HepG2 (cell line): ENCODE measurements at regions not wholly inside any gene's neighbourhood (a gene's known extent, or its start where the extent isn't known, plus 50 kb on each side); places are given as distances from the start of the nearest gene placed in this dataset.

Source experiments
- ATAC-seq: fragments of 200-7000 bp; cut with Tn5 transposase; 3 replicates; pipeline ENCODE4 v1.9.1; 2020; ENCODE audit warnings: mild to moderate bottlenecking, moderate library complexity
- BruUV-seq: library from RNA; stranded (reverse); fragments of 400-500 nt; replicated peaks from 2 replicates; lab custom pipeline; 2021; lab: Mats Ljungman, UMichigan
- CTCF ChIA-PET: fragments of 300-600 bp; formaldehyde crosslinking; extraction: SDS; loops from one replicate; lab custom pipeline; 2021; ENCODE audit warnings: low total read pairs, inconsistent platforms, low intra/inter-chr PET ratio; lab: Yijun Ruan, JAX
- POLR2A ChIA-PET: fragments of 350-600 bp; sonication (Branson Sonifier 250); formaldehyde crosslinking; loops from one replicate; lab custom pipeline; 2020; ENCODE audit warnings: antibody characterized with exemption, inconsistent platforms; lab: Yijun Ruan, JAX
- DNase-seq: peaks from one replicate; pipeline ENCODE4 v3.0.0-alpha.2; 2015; ENCODE audit warnings: low spot score
- FAIRE-seq: peaks from 3 replicates; lab custom pipeline; 2011; peaks lifted over from hg19 to GRCh38; lab: Jason Lieb, UNC
- H2AFZ ChIP-seq: one replicate; pipeline ENCODE4 v1.6.1; 2011; ENCODE audit warnings: low read length, inconsistent platforms
- H3K27ac ChIP-seq: fragments of 300-600 bp; 3 replicates; pipeline ENCODE4 v1.8.0; 2011; ENCODE audit warnings: mixed run types, mild to moderate bottlenecking, mixed read lengths, low read length, inconsistent platforms; ENCODE audit not compliant: insufficient read depth; ENCODE audit errors: extremely low read length
- H3K27me3 ChIP-seq, 2 experiments: fragments of 200-600 bp in 1 of 2; 2 replicates in 1 of 2; 3 replicates in 1 of 2; pipeline versions ENCODE4 v1.6.0 to v1.8.0; 2011; ENCODE audit warnings: low read length in 2 of 2, mild to moderate bottlenecking in 2 of 2, moderate library complexity in 2 of 2, inconsistent platforms in 1 of 2; ENCODE audit not compliant: insufficient read depth in 2 of 2, control insufficient read depth in 1 of 2
- H3K36me3 ChIP-seq, 2 experiments: fragments of 200-600 bp in 1 of 2; replicated peaks in 1 of 2; 2 replicates in 1 of 2; 3 replicates in 1 of 2; pipeline versions ENCODE4 v1.5.1 to v1.8.0; 2011; ENCODE audit warnings: low read length in 2 of 2, inconsistent platforms in 1 of 2; ENCODE audit not compliant: insufficient read depth in 2 of 2, control insufficient read depth in 1 of 2
- H3K4me1 ChIP-seq: 2 replicates; pipeline ENCODE4 v1.5.1; 2012; ENCODE audit warnings: low read length, inconsistent platforms; ENCODE audit not compliant: insufficient read depth
- H3K4me2 ChIP-seq: 2 replicates; pipeline ENCODE4 v1.6.0; 2011; ENCODE audit warnings: low read depth, low read length, inconsistent platforms
- H3K4me3 ChIP-seq, 3 experiments: fragments of 200-600 bp in 1 of 3; sonication (generic), shearing (Covaris generic) in 1 of 3; replicated peaks in 1 of 3; 2 replicates each; pipeline ENCODE4 v1.5.1; 2011 to 2016; ENCODE audit warnings: low read length in 3 of 3, inconsistent platforms in 2 of 3, low read depth in 2 of 3, mild to moderate bottlenecking in 2 of 3, control low read depth in 1 of 3, mixed read lengths in 1 of 3; ENCODE audit not compliant: insufficient read depth in 1 of 3
- H3K79me2 ChIP-seq: one replicate; pipeline ENCODE4 v1.6.1; 2011; ENCODE audit warnings: low read length, inconsistent platforms; ENCODE audit not compliant: insufficient read depth
- H3K9ac ChIP-seq: 2 replicates; pipeline ENCODE4 v1.6.0; 2011; ENCODE audit warnings: mild to moderate bottlenecking, low read depth, low read length, inconsistent platforms; ENCODE audit not compliant: insufficient read depth
- H3K9me3 ChIP-seq: 2 replicates; pipeline ENCODE4 v1.5.1; 2012; ENCODE audit warnings: mild to moderate bottlenecking, low read length
- H4K20me1 ChIP-seq: 2 replicates; pipeline ENCODE4 v1.6.0; 2011; ENCODE audit warnings: inconsistent platforms, mild to moderate bottlenecking, low read length, moderate library complexity; ENCODE audit not compliant: insufficient read depth
- DR1 ChIP-seq: sonication (generic); formaldehyde crosslinking; IDR thresholded peaks from 2 replicates; pipeline ENCODE4 v1.8.0; 2021; ENCODE audit warnings: mild to moderate bottlenecking, missing genetic modification reagents, inconsistent platforms
- KAT7 ChIP-seq: IDR thresholded peaks from 2 replicates; pipeline ENCODE4 v1.6.1; 2018; ENCODE audit warnings: borderline replicate concordance, missing compliant biosample characterization
- MNT ChIP-seq: fragments of 450-650 bp; IDR thresholded peaks from 2 replicates; pipeline ENCODE4 v1.6.1; 2016
- RFX5 ChIP-seq: IDR thresholded peaks from 2 replicates; pipeline ENCODE4 v1.6.1; 2011; ENCODE audit warnings: low read depth, low read length, improper control_type of control experiment
- SIX4 ChIP-seq: sonication (generic); formaldehyde crosslinking; IDR thresholded peaks from 2 replicates; pipeline ENCODE4 v1.4.0; 2020; ENCODE audit warnings: missing genetic modification reagents
- SMYD3 ChIP-seq: sonication (generic); formaldehyde crosslinking; IDR thresholded peaks from 2 replicates; pipeline ENCODE4 v1.8.1; 2023; ENCODE audit warnings: mild to moderate bottlenecking, missing genetic modification reagents
- SUZ12 ChIP-seq: fragments of 150-350 bp; IDR thresholded peaks from 2 replicates; pipeline ENCODE4 v1.6.1; 2014; ENCODE audit warnings: low read depth, low read length
- TOE1 ChIP-seq: sonication (generic); formaldehyde crosslinking; IDR thresholded peaks from 2 replicates; pipeline ENCODE4 v1.4.0; 2020; ENCODE audit warnings: mild to moderate bottlenecking, missing genetic modification reagents
- ZNF124 ChIP-seq: sonication (generic); formaldehyde crosslinking; IDR thresholded peaks from 2 replicates; pipeline ENCODE4 v1.4.0; 2020; ENCODE audit warnings: missing genetic modification reagents
- ZNF30 ChIP-seq: sonication (generic); formaldehyde crosslinking; IDR thresholded peaks from 2 replicates; pipeline ENCODE4 v1.5.0; 2020; ENCODE audit warnings: mild to moderate bottlenecking, missing genetic modification reagents
- ZNF552 ChIP-seq: sonication (generic); formaldehyde crosslinking; IDR thresholded peaks from 2 replicates; pipeline ENCODE4 v1.9.0; 2022; ENCODE audit warnings: missing genetic modification reagents, mild to moderate bottlenecking, borderline replicate concordance
- ZNF558 ChIP-seq: sonication (generic); formaldehyde crosslinking; IDR thresholded peaks from 2 replicates; pipeline ENCODE4 v1.9.0; 2022; ENCODE audit warnings: mild to moderate bottlenecking, missing genetic modification reagents, borderline replicate concordance
- WGBS: methylation state at CpG from one replicate; pipeline ENCODE4 v1.1.6; 2017; ENCODE audit warnings: low lambda C conversion rate; 5-methylcytosine and 5-hydroxymethylcytosine counted together
- in situ Hi-C: cut with HindIII; loops from 2 replicates; pipeline ENCODE4 v1.10.0; 2017; ENCODE audit warnings: low pct_unique_long_range_greater_than_20kb; ENCODE audit not compliant: extremely low pct_ligation_motif_present
- intact Hi-C: fragments of 100-400 bp; cut with micrococcal nuclease; formaldehyde crosslinking; loops from one replicate; pipeline ENCODE4 v1.10.0; 2022; ENCODE audit not compliant: unreplicated experiment

- TF ChIP-seq TOE1 (no peak), ZNF30 (CRISPR knock-in tag) (no peak), KAT7 (CRISPR knock-in tag) (no peak), DR1 (no peak), ZNF558 (no peak), MNT (no peak), ZNF124 (CRISPR knock-in tag) (no peak), RFX5 (no peak), ZNF552 (CRISPR knock-in tag) (no peak), SUZ12 (no peak), SIX4 (no peak), SMYD3 (CRISPR knock-in tag) (no peak)
- FAIRE-seq, result no peak
- no peak overlapping the region for H3K27ac ChIP-seq
- H3K4me1 ChIP-seq, result no peaks in the 10 kb centered on the region
- in situ Hi-C loops (no loop called here), intact Hi-C loops (no loop called here)
- ChIA-PET CTCF (no interaction called here), POLR2A (no interaction called here)
- H3K36me3 ChIP-seq, result no peaks in the 10 kb centered on the region
- H2AFZ ChIP-seq, result no peak overlapping the region
- H3K9me3 ChIP-seq, result no peaks in the 10 kb centered on the region
- WGBS, result 16% methylated on average over 8 of the region's 8 CpGs
- DNase-seq, result no peak
- H3K27me3 ChIP-seq, result no peaks in the 10 kb centered on the region
- H4K20me1 ChIP-seq, result no peaks in the 10 kb centered on the region
- no peak overlapping the region for H3K4me3 ChIP-seq
- H3K4me2 ChIP-seq, result no peak overlapping the region
- H3K9ac ChIP-seq, result no peak overlapping the region
- no peaks in the 10 kb centered on the region for H3K79me2 ChIP-seq
- no peak for ATAC-seq
- no TSS peak for BruUV-seq
Measured at GRCh38 chr15:60118146-60118545, 114.0 kb downstream of the FOXB1 start.
